ENCODE measurements at regions not wholly inside any gene's neighbourhood (a gene's known extent, or its start where the extent isn't known, plus 50 kb on each side); places are given as distances from the start of the nearest gene placed in this dataset.

DNA sequence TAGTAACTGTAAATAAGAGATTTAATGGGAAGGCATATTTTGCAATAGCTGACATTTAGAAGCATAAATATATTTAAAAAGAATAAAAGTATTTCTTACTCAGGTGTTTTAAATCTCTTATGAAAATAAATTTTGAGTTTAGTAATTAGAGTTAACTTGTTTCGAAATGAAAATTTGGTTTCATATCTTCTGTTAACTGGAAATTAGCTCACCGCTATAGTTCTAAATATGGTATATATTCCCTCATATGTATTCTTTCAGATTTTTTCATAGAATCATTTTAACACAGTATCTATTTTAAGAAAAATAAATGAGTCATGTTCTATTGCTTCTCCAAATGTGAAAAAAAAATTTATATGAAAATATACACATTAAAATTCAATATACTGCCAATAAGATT lies 434.1 kb downstream of the DTWD2 start:
- no peaks in the 10 kb centered on the region for H3K27me3 ChIP-seq (ENCODE audit: low read depth)
- no peak for DNase-seq
- intact Hi-C loops (cut with micrococcal nuclease): no loop called here
- peaks cover 45% of the 10 kb centered on the region for H3K4me1 ChIP-seq
- no peak overlapping the region for H3K27ac ChIP-seq (replicated peaks)
- TF ChIP-seq, protein P1, sequence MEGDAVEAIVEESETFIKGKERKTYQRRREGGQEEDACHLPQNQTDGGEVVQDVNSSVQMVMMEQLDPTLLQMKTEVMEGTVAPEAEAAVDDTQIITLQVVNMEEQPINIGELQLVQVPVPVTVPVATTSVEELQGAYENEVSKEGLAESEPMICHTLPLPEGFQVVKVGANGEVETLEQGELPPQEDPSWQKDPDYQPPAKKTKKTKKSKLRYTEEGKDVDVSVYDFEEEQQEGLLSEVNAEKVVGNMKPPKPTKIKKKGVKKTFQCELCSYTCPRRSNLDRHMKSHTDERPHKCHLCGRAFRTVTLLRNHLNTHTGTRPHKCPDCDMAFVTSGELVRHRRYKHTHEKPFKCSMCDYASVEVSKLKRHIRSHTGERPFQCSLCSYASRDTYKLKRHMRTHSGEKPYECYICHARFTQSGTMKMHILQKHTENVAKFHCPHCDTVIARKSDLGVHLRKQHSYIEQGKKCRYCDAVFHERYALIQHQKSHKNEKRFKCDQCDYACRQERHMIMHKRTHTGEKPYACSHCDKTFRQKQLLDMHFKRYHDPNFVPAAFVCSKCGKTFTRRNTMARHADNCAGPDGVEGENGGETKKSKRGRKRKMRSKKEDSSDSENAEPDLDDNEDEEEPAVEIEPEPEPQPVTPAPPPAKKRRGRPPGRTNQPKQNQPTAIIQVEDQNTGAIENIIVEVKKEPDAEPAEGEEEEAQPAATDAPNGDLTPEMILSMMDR (IDR thresholded peaks at IDR 0.05; ENCODE audit: borderline replicate concordance): no peak
- no peak overlapping the region for H3K4me3 ChIP-seq
- no peaks in the 10 kb centered on the region for H3K36me3 ChIP-seq
- H3K9me3 ChIP-seq (replicated peaks): no peaks in the 10 kb centered on the region

DNA sequence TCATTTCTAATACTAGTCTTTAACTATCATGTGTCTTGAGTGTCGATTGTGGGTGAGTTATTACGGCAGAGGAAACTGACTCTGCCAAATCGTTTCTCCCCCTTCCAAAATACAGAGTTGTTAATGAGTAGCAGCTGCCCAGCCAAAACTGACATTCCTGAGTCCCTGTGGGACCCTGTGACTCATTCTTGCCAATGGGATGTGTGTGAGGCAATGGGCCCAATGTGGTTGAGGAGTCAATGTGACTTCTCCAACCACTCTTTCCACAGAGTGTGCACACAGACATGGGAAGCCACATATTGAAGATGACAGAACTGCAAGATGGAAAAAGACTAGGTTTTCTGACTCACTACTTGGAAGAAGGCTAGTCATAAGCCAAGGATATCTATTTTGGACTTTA lies 434.7 kb downstream of the DTWD2 start:
- peak; percentile 54 for DNase-seq
- Histone ChIP-seq H3K4me1 (peaks cover 43% of the 10 kb centered on the region), H3K4me3 (no peak overlapping the region), H3K27me3 (ENCODE audit: low read depth) (no peaks in the 10 kb centered on the region), H3K9me3 (replicated peaks) (no peaks in the 10 kb centered on the region), H3K36me3 (no peaks in the 10 kb centered on the region), H3K27ac (replicated peaks) (peak overlapping the region; percentile 11)
- intact Hi-C loops (cut with micrococcal nuclease): no loop called here
- TF ChIP-seq, protein P1 (IDR thresholded peaks at IDR 0.05; ENCODE audit: borderline replicate concordance): no peak

DNA sequence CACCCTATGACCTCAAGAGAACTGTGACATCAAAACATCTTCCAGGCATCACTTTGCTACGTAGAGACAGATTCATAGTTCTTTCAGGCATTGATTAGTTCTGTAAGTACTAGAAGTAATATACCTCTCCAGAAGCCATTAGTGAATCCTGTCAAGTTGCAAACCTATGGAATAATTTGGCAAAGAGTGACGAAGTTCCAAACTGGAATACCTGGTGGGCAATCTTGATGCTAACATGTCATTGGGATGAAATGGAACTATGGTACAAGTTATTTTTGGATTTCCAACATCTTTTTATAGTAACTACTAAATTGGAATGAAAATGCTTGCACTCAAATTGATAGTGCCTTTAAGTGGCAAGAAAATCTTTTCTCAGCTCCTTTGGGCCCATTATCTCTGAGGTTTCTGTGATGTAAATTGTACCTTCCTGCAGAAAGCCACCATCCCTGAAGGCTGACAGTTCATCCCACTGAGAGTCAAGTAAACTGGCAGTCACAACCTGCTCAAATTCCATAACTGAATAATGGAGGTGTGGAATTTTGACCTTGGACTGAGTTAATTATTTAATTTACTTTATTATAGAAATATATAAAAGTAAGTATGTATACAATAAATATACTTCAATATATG lies 435.5 kb downstream of the DTWD2 start:
- intact Hi-C loops (cut with micrococcal nuclease): no loop called here
- no peaks in the 10 kb centered on the region for H3K27me3 ChIP-seq (ENCODE audit: low read depth)
- no peak for DNase-seq
- no peak overlapping the region for H3K4me3 ChIP-seq
- peaks cover 39% of the 10 kb centered on the region for H3K4me1 ChIP-seq
- H3K9me3 ChIP-seq (replicated peaks): no peaks in the 10 kb centered on the region
- TF ChIP-seq, protein P1 (IDR thresholded peaks at IDR 0.05; ENCODE audit: borderline replicate concordance): no peak
- H3K36me3 ChIP-seq: no peaks in the 10 kb centered on the region
- peak overlapping the region; percentile 11 for H3K27ac ChIP-seq (replicated peaks)

DNA sequence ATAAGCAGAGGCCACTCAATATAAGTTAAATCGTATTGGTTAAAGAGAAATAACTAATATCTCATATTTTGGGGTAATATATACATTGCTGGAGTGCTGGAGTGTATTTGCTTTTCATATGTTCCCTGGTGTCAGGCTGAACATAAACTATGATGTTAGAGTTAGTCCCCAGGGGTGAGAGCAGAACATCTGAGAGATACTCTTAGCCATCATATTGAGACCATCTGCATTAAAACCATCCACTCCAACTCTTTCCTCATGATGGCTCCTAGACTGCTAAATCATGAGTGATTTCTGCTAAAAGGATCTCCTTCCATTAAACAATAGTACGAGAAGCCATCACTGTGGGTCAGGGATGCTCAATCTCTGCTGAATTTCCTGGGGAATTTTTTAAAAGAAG lies 436.2 kb downstream of the DTWD2 start:
- no peak for DNase-seq
- Histone ChIP-seq H3K27ac (replicated peaks) (no peak overlapping the region), H3K4me1 (peaks cover 32% of the 10 kb centered on the region), H3K36me3 (no peaks in the 10 kb centered on the region), H3K9me3 (replicated peaks) (no peaks in the 10 kb centered on the region), H3K4me3 (no peak overlapping the region), H3K27me3 (ENCODE audit: low read depth) (no peaks in the 10 kb centered on the region)
- intact Hi-C loops (cut with micrococcal nuclease): no loop called here
- TF ChIP-seq, protein P1 (IDR thresholded peaks at IDR 0.05; ENCODE audit: borderline replicate concordance): no peak

DNA sequence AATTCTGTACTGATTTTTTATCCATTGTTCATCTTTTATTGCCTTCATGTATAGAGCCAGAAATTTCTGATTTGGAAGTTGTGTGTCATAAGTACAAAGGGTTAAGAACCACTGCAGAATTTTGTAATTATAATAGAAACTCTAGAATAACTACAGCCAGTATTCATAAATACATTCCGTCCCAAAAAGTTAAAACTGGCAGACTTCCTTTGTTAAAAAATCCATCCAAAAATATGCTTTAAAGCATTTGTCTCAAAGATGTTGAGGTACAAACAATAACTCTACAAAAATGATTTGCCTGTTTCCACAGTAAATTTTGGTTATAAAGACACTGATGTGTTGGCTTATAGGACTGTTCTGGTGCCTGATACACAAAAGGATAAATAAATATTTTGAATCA lies 436.6 kb downstream of the DTWD2 start:
- peaks cover 30% of the 10 kb centered on the region for H3K4me1 ChIP-seq
- no peak overlapping the region for H3K27ac ChIP-seq (replicated peaks)
- H3K9me3 ChIP-seq (replicated peaks): no peaks in the 10 kb centered on the region
- TF ChIP-seq, protein P1 (IDR thresholded peaks at IDR 0.05; ENCODE audit: borderline replicate concordance): no peak
- no peak for DNase-seq
- H3K4me3 ChIP-seq: no peak overlapping the region
- H3K27me3 ChIP-seq (ENCODE audit: low read depth): no peaks in the 10 kb centered on the region
- no peaks in the 10 kb centered on the region for H3K36me3 ChIP-seq
- intact Hi-C loops (cut with micrococcal nuclease): no loop called here

Data from left ventricle myocardium inferior (tissue), 1 donor.